ENCODE measurements at regions not wholly inside any gene's neighbourhood (a gene's known extent, or its start where the extent isn't known, plus 50 kb on each side); places are given as distances from the start of the nearest gene placed in this dataset.
"Not testable (repeated sequence)": the region's sequence is repeated elsewhere in the genome, so short reads cannot be mapped to it uniquely, and the experiment has no call there.

DNA sequence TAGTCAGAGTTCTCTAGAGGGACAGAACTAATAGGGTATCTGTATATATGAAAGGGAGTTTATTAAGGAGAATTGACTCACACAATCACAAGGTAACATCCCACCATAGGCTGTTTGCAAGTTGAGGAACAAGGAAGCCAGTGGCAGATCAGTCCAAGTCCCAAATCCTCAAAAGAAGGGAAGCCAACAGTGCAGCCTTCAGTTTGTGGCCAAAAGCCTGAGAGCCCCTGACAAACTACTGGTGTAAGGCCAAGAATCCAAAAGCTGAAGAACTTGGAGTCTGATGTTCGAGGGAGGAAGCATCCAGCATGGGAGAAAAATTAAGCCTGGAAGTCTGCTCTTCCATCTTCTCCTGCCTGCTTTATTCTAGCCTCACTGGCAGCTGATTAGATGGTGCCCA, 1107.2 kb upstream of the CELF2 start:
- Histone ChIP-seq H3K36me3 (no peaks in the 10 kb centered on the region), H3K4me1 (no peaks in the 10 kb centered on the region), H3K27me3 (no peaks in the 10 kb centered on the region), H3K27ac (no peak overlapping the region), H3K9me3 (replicated peaks) (no peaks in the 10 kb centered on the region), H3K4me3 (no peak overlapping the region)
- no peak for DNase-seq

DNA sequence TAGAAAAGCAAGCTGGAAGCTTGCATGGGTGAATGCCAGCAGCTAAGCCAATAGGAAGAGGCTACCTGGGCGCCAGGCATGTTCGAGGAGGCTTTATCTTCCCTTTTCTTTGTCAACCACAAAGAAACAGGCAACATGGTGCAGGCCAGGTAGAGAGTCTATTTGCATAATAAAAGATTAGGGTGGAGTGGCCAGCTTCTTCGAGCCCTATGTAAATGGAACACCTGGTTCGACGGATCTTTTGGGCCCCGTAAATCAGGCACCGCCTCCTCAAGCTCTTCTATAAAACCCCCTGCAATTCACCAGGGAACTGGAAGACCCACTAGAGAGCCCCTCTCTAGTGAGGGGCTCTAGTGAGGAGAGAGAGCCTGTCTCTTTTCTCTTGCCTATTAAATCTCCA, 1106.2 kb upstream of the CELF2 start:
- no peak overlapping the region for H3K4me3 ChIP-seq
- H3K9me3 ChIP-seq (replicated peaks) = no peaks in the 10 kb centered on the region
- no peaks in the 10 kb centered on the region for H3K27me3 ChIP-seq
- H3K27ac ChIP-seq = no peak overlapping the region
- no peak for DNase-seq
- H3K36me3 ChIP-seq = no peaks in the 10 kb centered on the region
- H3K4me1 ChIP-seq = no peaks in the 10 kb centered on the region

GRCh38 chr10:9913876-9914514, 1103.7 kb upstream of the CELF2 start:
- no peak overlapping the region for H3K27ac ChIP-seq
- H3K9me3 ChIP-seq (replicated peaks) = no peaks in the 10 kb centered on the region
- DNase-seq = no peak
- H3K4me3 ChIP-seq = no peak overlapping the region
- no peaks in the 10 kb centered on the region for H3K27me3 ChIP-seq
- no peaks in the 10 kb centered on the region for H3K4me1 ChIP-seq
- H3K36me3 ChIP-seq = no peaks in the 10 kb centered on the region

GRCh38 chr10:9921544-9921943, 1096.1 kb upstream of the CELF2 start:
- no peak for DNase-seq
- Histone ChIP-seq H3K4me3 (no peak overlapping the region), H3K36me3 (no peaks in the 10 kb centered on the region), H3K9me3 (replicated peaks) (no peaks in the 10 kb centered on the region), H3K4me1 (no peaks in the 10 kb centered on the region), H3K27ac (no peak overlapping the region), H3K27me3 (no peaks in the 10 kb centered on the region)

GRCh38 chr10:9922126-9922870, 1095.4 kb upstream of the CELF2 start:
- H3K36me3 ChIP-seq = no peaks in the 10 kb centered on the region
- no peak for DNase-seq
- no peak overlapping the region for H3K4me3 ChIP-seq
- H3K27ac ChIP-seq = no peak overlapping the region
- H3K9me3 ChIP-seq (replicated peaks) = no peaks in the 10 kb centered on the region
- no peaks in the 10 kb centered on the region for H3K4me1 ChIP-seq
- H3K27me3 ChIP-seq = no peaks in the 10 kb centered on the region

- Histone ChIP-seq H3K9me3 (replicated peaks) (no peaks in the 10 kb centered on the region), H3K36me3 (no peaks in the 10 kb centered on the region), H3K27me3 (no peaks in the 10 kb centered on the region), H3K4me3 (no peak overlapping the region), H3K4me1 (no peaks in the 10 kb centered on the region), H3K27ac (no peak overlapping the region)
- no peak for DNase-seq
These were observed 1091.7 kb upstream of the CELF2 start for GRCh38 chr10:9926003-9926402.

DNA sequence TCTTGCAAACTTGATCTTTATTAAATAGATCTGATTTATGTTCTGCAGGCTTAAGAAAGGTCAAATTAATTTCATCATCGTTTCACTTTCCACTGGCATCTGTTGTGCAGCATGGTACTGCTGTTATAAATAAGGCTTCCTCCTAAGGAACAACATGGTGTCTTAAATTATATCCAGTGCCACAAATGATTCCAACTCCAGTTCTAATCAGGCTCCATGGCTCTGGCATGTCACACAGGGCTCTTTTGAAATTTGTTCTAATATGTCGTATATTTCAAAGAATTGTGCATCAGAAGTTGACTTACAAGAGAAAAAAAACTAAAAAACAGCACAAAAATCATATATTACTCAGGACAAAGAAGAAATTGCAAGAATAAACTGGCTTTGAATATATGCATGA, 1090.8 kb upstream of the CELF2 start:
- H3K4me3 ChIP-seq = no peak overlapping the region
- no peaks in the 10 kb centered on the region for H3K36me3 ChIP-seq
- no peak overlapping the region for H3K27ac ChIP-seq
- no peaks in the 10 kb centered on the region for H3K27me3 ChIP-seq
- no peak for DNase-seq
- H3K9me3 ChIP-seq (replicated peaks) = no peaks in the 10 kb centered on the region
- H3K4me1 ChIP-seq = no peaks in the 10 kb centered on the region

- H3K4me1 ChIP-seq = no peaks in the 10 kb centered on the region
- no peak overlapping the region for H3K4me3 ChIP-seq
- H3K27me3 ChIP-seq = no peaks in the 10 kb centered on the region
- H3K9me3 ChIP-seq (replicated peaks) = no peaks in the 10 kb centered on the region
- no peak for DNase-seq
- no peaks in the 10 kb centered on the region for H3K36me3 ChIP-seq
- no peak overlapping the region for H3K27ac ChIP-seq
These were observed 1078.0 kb upstream of the CELF2 start for GRCh38 chr10:9939716-9940115.

GRCh38 chr10:9944690-9945089, 1073.0 kb upstream of the CELF2 start:
- no peaks in the 10 kb centered on the region for H3K27me3 ChIP-seq
- no peak overlapping the region for H3K4me3 ChIP-seq
- H3K4me1 ChIP-seq = no peaks in the 10 kb centered on the region
- H3K27ac ChIP-seq = no peak overlapping the region
- no peak for DNase-seq
- no peaks in the 10 kb centered on the region for H3K9me3 ChIP-seq (replicated peaks)
- H3K36me3 ChIP-seq = no peaks in the 10 kb centered on the region

GRCh38 chr10:9950070-9950469, 1067.6 kb upstream of the CELF2 start:
- DNase-seq = no peak
- no peaks in the 10 kb centered on the region for H3K9me3 ChIP-seq (replicated peaks)
- H3K36me3 ChIP-seq = no peaks in the 10 kb centered on the region
- no peak overlapping the region for H3K4me3 ChIP-seq
- no peaks in the 10 kb centered on the region for H3K4me1 ChIP-seq
- no peaks in the 10 kb centered on the region for H3K27me3 ChIP-seq
- no peak overlapping the region for H3K27ac ChIP-seq

DNA sequence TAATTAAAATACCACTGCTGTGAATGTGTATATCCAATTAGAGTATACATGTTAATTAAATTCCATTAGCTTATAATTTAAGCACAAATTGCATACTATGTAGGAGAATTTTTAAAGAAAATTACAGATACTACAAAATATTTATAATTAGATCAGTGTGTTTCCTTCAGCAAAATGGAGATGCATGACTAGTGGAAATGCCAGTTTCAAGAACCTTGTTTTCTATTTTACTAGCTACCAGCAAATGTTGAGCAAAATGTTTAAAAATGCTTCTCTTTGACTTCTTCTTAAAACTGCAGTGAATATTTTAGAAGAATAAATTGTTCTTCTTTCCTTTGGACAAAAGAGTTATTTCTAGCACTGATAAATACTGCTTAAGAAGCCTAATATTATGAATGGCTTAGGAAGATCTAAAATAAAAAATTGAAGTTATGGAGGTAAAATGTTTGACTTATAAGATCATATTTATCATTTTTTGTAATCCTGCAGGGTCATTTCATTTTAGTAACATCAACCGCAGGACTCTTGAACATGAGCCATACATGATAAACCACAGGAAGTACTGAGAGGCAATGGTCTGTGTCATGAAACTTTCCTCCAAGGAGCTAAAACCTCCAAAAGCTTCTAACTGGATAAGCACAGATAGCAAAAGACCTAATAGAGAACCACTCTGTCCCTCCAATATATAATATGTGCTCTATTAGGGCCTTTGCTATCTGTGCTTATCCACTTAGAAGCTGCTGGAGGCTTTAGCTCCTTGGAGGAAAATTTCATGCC, 1066.0 kb upstream of the CELF2 start:
- no peak overlapping the region for H3K27ac ChIP-seq
- no peak overlapping the region for H3K4me3 ChIP-seq
- DNase-seq = no peak
- H3K9me3 ChIP-seq (replicated peaks) = no peaks in the 10 kb centered on the region
- no peaks in the 10 kb centered on the region for H3K36me3 ChIP-seq
- no peaks in the 10 kb centered on the region for H3K27me3 ChIP-seq
- no peaks in the 10 kb centered on the region for H3K4me1 ChIP-seq

DNA sequence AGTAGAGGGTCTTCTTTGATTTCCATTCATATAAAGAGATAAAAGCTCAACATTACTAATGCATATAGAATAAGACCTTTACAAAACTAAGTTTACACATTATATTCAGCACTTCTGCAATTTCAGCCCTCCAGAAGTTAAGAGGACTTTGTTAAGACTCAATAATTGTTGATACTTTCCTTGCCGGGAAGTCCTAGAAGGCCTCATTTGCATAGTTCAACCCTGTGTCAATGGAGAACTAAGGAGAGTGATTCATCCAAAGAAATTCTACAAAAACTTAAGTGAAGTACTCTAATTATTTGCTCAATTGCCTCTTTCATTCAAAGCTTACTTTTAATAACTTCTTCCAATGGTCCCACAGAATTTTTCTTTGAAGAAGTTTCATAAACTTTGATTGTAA, 1060.3 kb upstream of the CELF2 start:
- no peak for DNase-seq
- Histone ChIP-seq H3K27me3 (no peaks in the 10 kb centered on the region), H3K4me1 (no peaks in the 10 kb centered on the region), H3K9me3 (replicated peaks) (no peaks in the 10 kb centered on the region), H3K27ac (no peak overlapping the region), H3K4me3 (no peak overlapping the region), H3K36me3 (no peaks in the 10 kb centered on the region)

DNA sequence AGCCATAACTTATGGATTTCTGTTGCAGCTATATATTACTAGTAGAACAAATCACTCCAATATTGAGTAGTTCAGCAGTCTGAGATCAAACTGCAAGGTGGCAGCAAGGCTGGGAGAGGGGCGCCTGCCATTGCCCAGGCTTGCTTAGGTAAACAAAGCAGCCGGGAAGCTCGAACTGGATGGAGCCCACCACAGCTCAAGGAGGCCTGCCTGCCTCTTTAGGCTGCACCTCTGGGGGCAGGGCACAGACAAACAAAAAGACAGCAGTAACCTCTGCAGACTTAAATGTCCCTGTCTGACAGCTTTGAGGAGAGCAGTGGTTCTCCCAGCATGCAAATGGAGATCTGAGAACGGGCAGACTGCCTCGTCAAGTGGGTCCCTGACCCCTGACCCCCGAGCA, 1059.8 kb upstream of the CELF2 start:
- H3K4me1 ChIP-seq; H3K4me3 ChIP-seq; H3K27me3 ChIP-seq; DNase-seq; H3K36me3 ChIP-seq; H3K9me3 ChIP-seq (replicated peaks); H3K27ac ChIP-seq: not testable (repeated sequence)

DNA sequence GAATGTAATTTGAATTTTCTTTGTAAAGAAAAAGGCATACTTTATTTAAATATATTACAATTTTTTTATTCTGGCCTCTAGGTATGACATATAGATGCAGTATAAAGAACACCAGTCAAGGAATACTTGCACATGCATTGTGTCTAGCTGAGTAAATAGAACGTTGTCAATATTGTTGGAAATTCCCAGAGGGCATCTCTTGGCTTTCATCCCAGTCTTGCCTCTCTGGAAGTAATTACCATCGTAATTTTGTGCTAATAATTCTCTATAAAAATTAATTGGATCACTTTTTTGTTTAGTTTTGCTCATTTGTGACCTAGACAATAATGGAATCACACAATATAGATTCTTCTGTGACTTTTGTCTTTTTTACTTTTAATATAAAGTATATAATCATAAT, 1052.3 kb upstream of the CELF2 start:
- Histone ChIP-seq H3K36me3 (no peaks in the 10 kb centered on the region), H3K9me3 (replicated peaks) (no peaks in the 10 kb centered on the region), H3K4me3 (no peak overlapping the region), H3K27ac (no peak overlapping the region), H3K4me1 (no peaks in the 10 kb centered on the region), H3K27me3 (no peaks in the 10 kb centered on the region)
- DNase-seq = no peak

DNA sequence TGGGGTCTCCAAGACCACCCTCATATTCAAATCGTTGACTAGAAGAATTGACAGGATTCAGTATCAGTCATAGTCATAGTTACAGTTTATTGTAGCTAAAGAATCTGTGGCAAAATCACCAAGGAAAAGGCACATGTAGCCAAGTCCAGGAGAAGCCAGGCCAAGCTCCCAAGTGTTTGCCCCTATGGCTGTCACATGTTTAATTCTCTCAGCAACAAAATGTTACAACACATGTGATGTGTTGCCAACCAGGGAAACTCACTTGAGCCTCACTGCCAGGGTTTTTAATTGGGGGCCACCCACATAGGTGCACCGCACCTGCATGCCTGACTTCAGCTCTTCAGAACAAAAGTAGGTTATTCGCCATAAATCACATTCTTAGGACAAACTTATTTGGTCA, 1030.9 kb upstream of the CELF2 start:
- Histone ChIP-seq H3K27ac (no peak overlapping the region), H3K4me1 (no peaks in the 10 kb centered on the region), H3K4me3 (no peak overlapping the region), H3K9me3 (replicated peaks) (0 out of 2 replicates have a peak, but pooled peaks cover 5% of the 10 kb centered on the region), H3K36me3 (no peaks in the 10 kb centered on the region), H3K27me3 (no peaks in the 10 kb centered on the region)
- DNase-seq = no peak

All from SJCRH30 (cell line).